Loucy (cell line): ENCODE measurements at regions not wholly inside any gene's neighbourhood (a gene's known extent, or its start where the extent isn't known, plus 50 kb on each side); places are given as distances from the start of the nearest gene placed in this dataset.

Experiments
- CTCF ChIP-seq: fragments of 200-600 bp; sonication (generic); conservative IDR thresholded peaks from 2 replicates; pipeline ENCODE4 v1.5.1; 2014; ENCODE audit warnings: mild to moderate bottlenecking, antibody characterized with exemption, low read length
- EZH2phosphoT487 ChIP-seq: fragments of 200-600 bp; IDR thresholded peaks from 2 replicates; pipeline ENCODE4 v1.6.1; 2018; ENCODE audit warnings: antibody characterized with exemption, mild to moderate bottlenecking, moderate library complexity, borderline replicate concordance

GRCh38 chr13:104936304-104936703, 1599.2 kb downstream of the EFNB2 start:
- TF ChIP-seq CTCF: no peak
- no peak for TF ChIP-seq EZH2phosphoT487
